H1 (cell line): ENCODE measurements at regions not wholly inside any gene's neighbourhood (a gene's known extent, or its start where the extent isn't known, plus 50 kb on each side); places are given as distances from the start of the nearest gene placed in this dataset.

Source experiments
- KDM4A ChIP-seq: IDR thresholded peaks from one replicate; pipeline ENCODE4 v1.7.1; 2012; ENCODE audit warnings: low read depth, mild to moderate bottlenecking, moderate library complexity, low read length, inconsistent platforms; ENCODE audit not compliant: severe bottlenecking
- SP2 ChIP-seq: IDR thresholded peaks from 2 replicates; pipeline ENCODE4 v1.6.1; 2012; ENCODE audit warnings: mild to moderate bottlenecking, low read length, inconsistent platforms
- SP4 ChIP-seq: IDR thresholded peaks from 2 replicates; pipeline ENCODE4 v1.6.1; 2012; ENCODE audit warnings: low read length, inconsistent platforms
- SUZ12 ChIP-seq: fragments of 200-600 bp; sonication (generic); IDR thresholded peaks from 2 replicates; pipeline ENCODE4 v1.6.1; 2012; ENCODE audit warnings: mild to moderate bottlenecking, inconsistent platforms, low read length, moderate library complexity, mixed read lengths
- TF ChIP-seq, protein P1 (sequence below): IDR thresholded peaks from 2 replicates; pipeline ENCODE4 v1.6.1; 2011; ENCODE audit warnings: low read length, improper control_type of control experiment

- TF ChIP-seq, protein P1, sequence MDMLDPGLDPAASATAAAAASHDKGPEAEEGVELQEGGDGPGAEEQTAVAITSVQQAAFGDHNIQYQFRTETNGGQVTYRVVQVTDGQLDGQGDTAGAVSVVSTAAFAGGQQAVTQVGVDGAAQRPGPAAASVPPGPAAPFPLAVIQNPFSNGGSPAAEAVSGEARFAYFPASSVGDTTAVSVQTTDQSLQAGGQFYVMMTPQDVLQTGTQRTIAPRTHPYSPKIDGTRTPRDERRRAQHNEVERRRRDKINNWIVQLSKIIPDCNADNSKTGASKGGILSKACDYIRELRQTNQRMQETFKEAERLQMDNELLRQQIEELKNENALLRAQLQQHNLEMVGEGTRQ, result no peak
- TF ChIP-seq SP2 (no peak), SP4 (no peak), KDM4A (no peak), SUZ12 (no peak)
Measured at GRCh38 chr11:116171271-116172140, 601.3 kb downstream of the BUD13 start (continued).
